ENCODE measurements at regions not wholly inside any gene's neighbourhood (a gene's known extent, or its start where the extent isn't known, plus 50 kb on each side); places are given as distances from the start of the nearest gene placed in this dataset.
"Not testable (repeated sequence)": the region's sequence is repeated elsewhere in the genome, so short reads cannot be mapped to it uniquely, and the experiment has no call there.

- no peak for DNase-seq (ENCODE audit: low read depth in 1 of 2, low spot score in 1 of 2)
- peak; percentile 61 for FAIRE-seq
- Histone ChIP-seq H3K27ac (no peak overlapping the region), H3K4me1 (no peaks in the 10 kb centered on the region), H3K4me2 (no peak overlapping the region), H3K4me3 (no peak overlapping the region), H3K9me3 (no peaks in the 10 kb centered on the region)
- WGBS (ENCODE audit: missing lambda C conversion rate): 5% methylated on average over 2 of the region's 2 CpGs
- CTCF ChIA-PET: no interaction called here
- no peak for ATAC-seq
- POLR2A ChIA-PET: no interaction called here
- no peak for TF ChIP-seq PBX3 (IDR thresholded peaks at IDR 0.05)
- TF ChIP-seq CHD4 (IDR thresholded peaks at IDR 0.05; ENCODE audit: borderline replicate concordance): no peak
- no peak for TF ChIP-seq POLR2A (IDR thresholded peaks at IDR 0.05; ENCODE audit: low read length)
- TF ChIP-seq ZSCAN20 (CRISPR knock-in tag; IDR thresholded peaks at IDR 0.05): no peak
- TF ChIP-seq ESRRA (IDR thresholded peaks at IDR 0.05; ENCODE audit: borderline replicate concordance, low read length): no peak
- no peak for TF ChIP-seq FOXS1 (CRISPR knock-in tag; IDR thresholded peaks at IDR 0.05)
- TF ChIP-seq HOXB13 (CRISPR knock-in tag; IDR thresholded peaks at IDR 0.05; ENCODE audit: low read depth): no peak
- TF ChIP-seq NPAS2 (CRISPR knock-in tag; IDR thresholded peaks at IDR 0.05; ENCODE audit: borderline replicate concordance): no peak
- no peak for TF ChIP-seq MYC (IDR thresholded peaks at IDR 0.05; ENCODE audit: borderline replicate concordance, low read length)
- TF ChIP-seq NFE2L2 (conservative IDR thresholded peaks at IDR 0.05; ENCODE audit: low read length): no peak
- TF ChIP-seq ZC3H11A (IDR thresholded peaks at IDR 0.05): no peak
Observed at GRCh38 chrX:146956760-146957159, 142.2 kb upstream of the CXorf51A start.

- CTCF ChIA-PET: no interaction called here
Observed at GRCh38 chrX:146934256-146934655, 119.7 kb upstream of the CXorf51A start.

GRCh38 chrX:146932997-146933396 lies 118.5 kb upstream of the CXorf51A start:
- CTCF ChIA-PET; H3K9me3 ChIP-seq; H3K27ac ChIP-seq; POLR2A ChIA-PET; H3K4me2 ChIP-seq; H3K4me3 ChIP-seq; H3K4me1 ChIP-seq; DNase-seq (ENCODE audit: low read depth in 1 of 2, low spot score in 1 of 2); FAIRE-seq; ATAC-seq: not testable (repeated sequence)
- 0% methylated on average over 2 of the region's 2 CpGs for WGBS (ENCODE audit: missing lambda C conversion rate)

More at GRCh38 chrX:146934256-146934655, 119.7 kb upstream of the CXorf51A start:
- H3K4me2 ChIP-seq: no peak overlapping the region
- H3K4me1 ChIP-seq: no peaks in the 10 kb centered on the region
- no peak for FAIRE-seq
- DNase-seq (ENCODE audit: low read depth in 1 of 2, low spot score in 1 of 2): no peak
- ATAC-seq: no peak
- TF ChIP-seq MAFK (IDR thresholded peaks at IDR 0.05; ENCODE audit: partially characterized antibody) (no peak), RARB (CRISPR knock-in tag; IDR thresholded peaks at IDR 0.05) (no peak), FOXS1 (CRISPR knock-in tag; IDR thresholded peaks at IDR 0.05) (no peak), RNF2 (IDR thresholded peaks at IDR 0.05; ENCODE audit: borderline replicate concordance, low read depth) (no peak), EHF (CRISPR knock-in tag; IDR thresholded peaks at IDR 0.05) (no peak), PBX3 (IDR thresholded peaks at IDR 0.05) (no peak), HOXA7 (CRISPR knock-in tag; IDR thresholded peaks at IDR 0.05) (no peak), HMGXB4 (CRISPR knock-in tag; IDR thresholded peaks at IDR 0.05; ENCODE audit: borderline replicate concordance) (no peak), POLR2A (IDR thresholded peaks at IDR 0.05; ENCODE audit: low read length) (no peak), BHLHE40 (IDR thresholded peaks at IDR 0.05; ENCODE audit: low read depth, low read length) (no peak), HOXB5 (CRISPR knock-in tag; IDR thresholded peaks at IDR 0.05) (no peak), TP53 (CRISPR knock-in tag; IDR thresholded peaks at IDR 0.05) (no peak), USF2 (IDR thresholded peaks at IDR 0.05) (no peak), KDM1A (IDR thresholded peaks at IDR 0.05; ENCODE audit: low read depth) (no peak), FOSB (CRISPR knock-in tag; IDR thresholded peaks at IDR 0.05) (no peak), ATOH8 (CRISPR knock-in tag; IDR thresholded peaks at IDR 0.05; ENCODE audit: low read depth) (no peak), ZC3H11A (IDR thresholded peaks at IDR 0.05) (no peak)
- POLR2A ChIA-PET: no interaction called here
- 0% methylated on average over 1 of the region's 1 CpG for WGBS (ENCODE audit: missing lambda C conversion rate)
- H3K9me3 ChIP-seq: no peaks in the 10 kb centered on the region
- H3K27ac ChIP-seq: no peak overlapping the region
- no peak overlapping the region for H3K4me3 ChIP-seq
